Epithelial cell of proximal tubule (primary cell): ENCODE measurements at regions not wholly inside any gene's neighbourhood (a gene's known extent, or its start where the extent isn't known, plus 50 kb on each side); places are given as distances from the start of the nearest gene placed in this dataset.

ENCODE experiments used
- DNase-seq: peaks from one replicate; pipeline ENCODE4 v3.0.0-alpha.2; 2011; ENCODE audit warnings: low read depth
- H3K4me3 ChIP-seq: 2 replicates; pipeline ENCODE4 v1.5.1; 2011; ENCODE audit warnings: low read depth, mild to moderate bottlenecking, low read length
- TF ChIP-seq, protein P1 (sequence below): conservative IDR thresholded peaks from 2 replicates; pipeline ENCODE4 v1.5.1; 2012; ENCODE audit warnings: low read depth, mild to moderate bottlenecking, low read length

DNA sequence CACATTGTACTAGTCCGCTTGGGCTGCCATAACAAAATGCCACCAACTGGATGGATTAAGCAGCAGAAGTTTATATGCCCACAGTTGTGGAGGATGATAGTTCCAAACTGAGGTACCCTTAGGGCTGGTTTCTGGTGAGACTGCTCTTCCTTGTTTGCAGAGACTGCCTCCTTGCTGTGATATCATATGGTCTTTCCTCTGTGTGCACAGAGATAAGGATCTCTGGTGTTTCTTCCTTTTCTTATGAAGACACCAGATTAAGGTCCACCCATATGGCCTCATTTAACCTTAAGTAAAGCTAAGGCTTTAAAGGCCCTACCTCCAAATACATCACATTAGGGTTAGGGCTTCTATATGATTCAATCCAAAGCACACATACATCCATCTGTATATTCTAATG lies 738.2 kb upstream of the GCFC2 start:
- no peak overlapping the region for H3K4me3 ChIP-seq
- no peak for DNase-seq
- TF ChIP-seq, protein P1, sequence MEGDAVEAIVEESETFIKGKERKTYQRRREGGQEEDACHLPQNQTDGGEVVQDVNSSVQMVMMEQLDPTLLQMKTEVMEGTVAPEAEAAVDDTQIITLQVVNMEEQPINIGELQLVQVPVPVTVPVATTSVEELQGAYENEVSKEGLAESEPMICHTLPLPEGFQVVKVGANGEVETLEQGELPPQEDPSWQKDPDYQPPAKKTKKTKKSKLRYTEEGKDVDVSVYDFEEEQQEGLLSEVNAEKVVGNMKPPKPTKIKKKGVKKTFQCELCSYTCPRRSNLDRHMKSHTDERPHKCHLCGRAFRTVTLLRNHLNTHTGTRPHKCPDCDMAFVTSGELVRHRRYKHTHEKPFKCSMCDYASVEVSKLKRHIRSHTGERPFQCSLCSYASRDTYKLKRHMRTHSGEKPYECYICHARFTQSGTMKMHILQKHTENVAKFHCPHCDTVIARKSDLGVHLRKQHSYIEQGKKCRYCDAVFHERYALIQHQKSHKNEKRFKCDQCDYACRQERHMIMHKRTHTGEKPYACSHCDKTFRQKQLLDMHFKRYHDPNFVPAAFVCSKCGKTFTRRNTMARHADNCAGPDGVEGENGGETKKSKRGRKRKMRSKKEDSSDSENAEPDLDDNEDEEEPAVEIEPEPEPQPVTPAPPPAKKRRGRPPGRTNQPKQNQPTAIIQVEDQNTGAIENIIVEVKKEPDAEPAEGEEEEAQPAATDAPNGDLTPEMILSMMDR, result no peak

DNA sequence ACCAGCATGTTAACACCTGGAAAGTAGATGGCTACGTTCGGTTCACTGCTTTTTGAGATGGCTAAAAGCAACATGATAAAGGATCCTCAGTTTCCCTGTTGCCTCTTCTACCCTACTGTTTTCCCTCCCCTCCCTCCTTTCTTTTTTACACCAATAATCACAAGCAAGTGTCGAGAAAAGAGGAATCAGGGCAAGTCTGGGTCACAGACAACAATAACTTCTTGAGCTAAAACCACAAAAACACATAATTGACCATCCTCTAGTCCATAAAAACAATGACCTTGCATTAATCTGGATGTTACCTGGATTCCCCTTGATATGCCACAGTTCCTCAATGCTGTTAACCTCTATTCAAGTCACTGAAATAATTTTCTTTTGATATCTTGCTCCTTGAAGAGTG lies 736.6 kb upstream of the GCFC2 start:
- no peak for DNase-seq
- H3K4me3 ChIP-seq, result no peak overlapping the region
- TF ChIP-seq, protein P1, result no peak

DNA sequence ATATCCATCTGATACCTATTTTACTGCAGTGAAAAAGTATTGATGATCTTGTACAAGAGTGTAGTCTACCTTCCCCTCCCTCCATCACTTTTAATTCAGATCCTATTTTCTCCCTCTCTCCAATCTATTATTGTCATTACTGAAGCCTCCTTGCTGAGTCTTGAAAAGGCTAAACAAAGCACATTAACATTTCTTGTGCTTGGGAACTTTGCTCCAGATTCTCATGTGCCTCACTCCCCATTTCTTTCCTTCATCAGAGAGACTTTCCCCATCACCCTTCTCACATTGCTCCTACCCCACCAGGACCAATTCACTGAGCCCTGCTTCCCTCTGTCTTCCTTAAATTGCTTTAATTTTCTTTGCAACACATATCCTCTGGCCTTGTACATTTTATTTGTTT lies 736.2 kb upstream of the GCFC2 start:
- no peak for DNase-seq
- no peak overlapping the region for H3K4me3 ChIP-seq
- TF ChIP-seq, protein P1, result no peak

DNA sequence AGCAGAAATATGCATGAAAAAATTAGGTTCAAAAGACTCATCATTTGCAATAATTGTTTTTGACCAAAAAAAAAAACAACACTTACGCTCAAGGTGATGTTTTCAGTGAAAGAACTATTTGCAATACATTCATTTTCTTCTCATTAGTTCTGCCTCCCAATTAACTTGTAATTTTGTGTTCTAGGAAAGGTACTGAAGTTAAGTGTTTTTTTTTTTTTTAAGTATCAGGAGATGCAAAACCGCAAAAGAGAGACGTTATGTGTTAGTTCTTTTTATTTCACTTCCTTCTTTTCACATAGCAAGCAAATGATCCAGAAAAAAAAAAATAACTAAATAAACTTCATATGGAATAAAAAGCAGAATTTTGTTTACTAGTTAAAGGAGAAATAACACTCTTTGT lies 735.2 kb upstream of the GCFC2 start:
- TF ChIP-seq, protein P1, result no peak
- no peak for DNase-seq
- no peak overlapping the region for H3K4me3 ChIP-seq

DNA sequence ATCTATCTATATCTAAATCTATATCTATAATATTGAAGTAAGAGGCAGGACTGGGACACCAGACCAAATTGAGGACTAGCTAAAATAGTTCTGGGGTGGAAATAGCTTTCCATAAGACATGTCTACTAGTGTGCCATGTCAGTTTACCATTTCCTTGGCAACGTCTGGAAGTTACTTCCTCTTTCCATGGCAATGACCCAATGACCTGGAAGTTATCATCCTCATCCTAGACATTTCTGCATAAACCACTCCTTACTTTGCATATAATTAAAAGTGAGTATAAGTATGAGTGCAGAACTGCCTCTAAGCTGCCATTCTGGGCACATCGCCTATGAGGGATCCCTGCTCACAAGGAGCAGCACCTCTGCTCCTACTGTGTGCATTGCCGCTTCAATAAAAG lies 734.0 kb upstream of the GCFC2 start:
- H3K4me3 ChIP-seq, result no peak overlapping the region
- TF ChIP-seq, protein P1, result no peak
- DNase-seq, result no peak

DNA sequence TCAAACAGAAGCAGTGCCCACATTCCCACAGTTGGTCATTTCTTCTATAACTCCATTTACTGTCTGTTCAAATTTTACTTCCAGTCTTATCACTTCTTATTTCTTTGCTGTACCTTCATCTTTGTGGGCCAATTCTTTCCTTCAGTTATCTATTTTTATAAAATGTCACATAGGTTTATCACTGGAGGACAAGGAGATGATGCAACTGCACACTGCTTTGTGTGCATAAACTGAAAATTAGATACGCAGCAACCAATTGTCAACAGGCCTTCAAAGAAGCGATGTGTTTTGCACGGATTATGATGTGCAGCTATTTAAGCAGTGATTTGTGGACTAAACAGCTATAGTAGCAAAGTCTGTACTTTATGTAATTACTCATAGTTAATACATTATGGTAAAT lies 726.8 kb upstream of the GCFC2 start:
- TF ChIP-seq, protein P1, result no peak
- no peak overlapping the region for H3K4me3 ChIP-seq
- no peak for DNase-seq

DNA sequence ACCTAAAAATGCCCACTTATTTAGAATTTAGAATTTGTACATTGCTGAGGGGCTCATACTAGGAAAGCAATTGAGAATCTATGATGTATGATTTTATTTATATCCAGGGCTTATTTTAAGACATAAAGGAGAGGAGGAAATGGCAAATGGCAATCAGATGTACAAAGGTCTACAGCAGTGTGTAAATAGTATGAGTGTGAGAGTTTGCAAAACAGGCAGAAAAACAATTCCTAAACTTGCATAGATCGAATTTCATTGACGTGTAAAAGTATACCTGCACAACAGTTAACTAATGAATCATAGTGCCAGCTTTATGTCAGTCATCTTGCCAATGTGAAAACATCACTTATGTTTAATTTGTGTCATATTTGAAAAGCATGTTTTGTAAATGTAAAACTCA lies 718.7 kb upstream of the GCFC2 start:
- no peak overlapping the region for H3K4me3 ChIP-seq
- TF ChIP-seq, protein P1, result no peak
- DNase-seq, result no peak
